HG03135 (cell line): ENCODE measurements at regions not wholly inside any gene's neighbourhood (a gene's known extent, or its start where the extent isn't known, plus 50 kb on each side); places are given as distances from the start of the nearest gene placed in this dataset.
"Not testable (repeated sequence)": the region's sequence is repeated elsewhere in the genome, so short reads cannot be mapped to it uniquely, and the experiment has no call there.

Source experiments
- ATAC-seq: cut with Tn5 transposase; IDR thresholded peaks from one replicate; pipeline ENCODE4 v1.9.1; 2021; ENCODE audit warnings: mild to moderate bottlenecking, moderate library complexity; ENCODE audit not compliant: unreplicated experiment

DNA sequence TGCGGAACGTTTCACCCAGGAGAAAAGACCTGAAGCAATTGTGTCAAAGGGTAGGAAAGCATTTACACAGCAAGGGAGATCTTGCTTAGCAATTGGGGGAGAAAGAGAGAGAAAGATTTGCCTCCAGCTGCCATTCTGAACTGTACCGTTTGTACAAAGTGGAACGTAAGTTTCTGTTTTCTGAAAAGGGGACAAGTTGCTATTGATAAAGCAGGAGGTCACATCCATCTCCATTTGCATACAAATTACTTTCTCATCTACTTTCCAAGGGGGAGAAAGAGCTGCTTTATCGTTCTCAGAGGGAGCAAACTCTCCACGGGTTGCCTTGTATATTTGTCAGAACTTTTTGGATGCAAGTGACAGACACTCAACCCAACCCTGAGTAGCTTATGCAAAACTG lies 92.0 kb upstream of the CARD11 start:
- ATAC-seq = no peak

DNA sequence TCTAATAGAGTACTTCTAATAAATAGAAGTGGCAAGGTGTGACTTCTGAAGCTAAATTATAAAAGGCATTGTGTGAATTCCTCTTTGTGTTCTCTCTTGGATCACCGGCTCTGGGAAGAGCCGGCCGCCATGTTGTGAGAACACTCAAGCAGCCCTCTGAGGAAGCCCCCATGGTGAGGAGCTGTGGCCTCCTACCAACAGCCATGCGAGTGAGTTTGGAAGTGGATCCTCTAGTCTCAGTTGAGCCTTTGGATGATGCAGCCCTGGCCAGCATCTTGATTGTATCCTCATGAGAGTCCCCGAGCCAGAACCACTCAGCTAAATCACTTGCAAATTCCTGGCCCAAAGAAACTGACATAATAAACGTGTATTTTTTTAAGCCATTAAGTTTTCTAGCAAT lies 94.5 kb upstream of the CARD11 start:
- no peak for ATAC-seq

GRCh38 chr7:3138997-3139396 lies 95.3 kb upstream of the CARD11 start:
- ATAC-seq = no peak

DNA sequence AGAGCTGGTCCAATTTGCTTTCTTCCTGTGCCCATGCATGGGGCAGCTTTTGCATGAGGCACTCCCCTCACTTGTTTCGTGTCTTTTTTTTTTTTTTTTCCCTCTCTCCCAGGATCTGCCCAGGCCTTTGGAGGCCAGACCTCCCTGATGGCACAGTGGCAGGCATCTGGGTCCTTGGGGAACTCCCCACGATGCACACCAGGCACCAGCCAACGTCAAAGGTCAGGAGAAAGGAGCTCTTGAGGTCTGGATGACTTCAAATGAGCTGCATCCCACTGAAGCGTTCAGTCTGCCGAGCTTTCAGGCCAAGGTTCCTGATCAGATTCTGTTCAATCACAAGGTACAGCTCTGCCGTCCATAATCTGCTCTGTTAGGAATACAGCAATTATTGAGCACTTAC lies 97.2 kb upstream of the CARD11 start:
- no peak for ATAC-seq

GRCh38 chr7:3141326-3141725 lies 97.7 kb upstream of the CARD11 start:
- no peak for ATAC-seq

DNA sequence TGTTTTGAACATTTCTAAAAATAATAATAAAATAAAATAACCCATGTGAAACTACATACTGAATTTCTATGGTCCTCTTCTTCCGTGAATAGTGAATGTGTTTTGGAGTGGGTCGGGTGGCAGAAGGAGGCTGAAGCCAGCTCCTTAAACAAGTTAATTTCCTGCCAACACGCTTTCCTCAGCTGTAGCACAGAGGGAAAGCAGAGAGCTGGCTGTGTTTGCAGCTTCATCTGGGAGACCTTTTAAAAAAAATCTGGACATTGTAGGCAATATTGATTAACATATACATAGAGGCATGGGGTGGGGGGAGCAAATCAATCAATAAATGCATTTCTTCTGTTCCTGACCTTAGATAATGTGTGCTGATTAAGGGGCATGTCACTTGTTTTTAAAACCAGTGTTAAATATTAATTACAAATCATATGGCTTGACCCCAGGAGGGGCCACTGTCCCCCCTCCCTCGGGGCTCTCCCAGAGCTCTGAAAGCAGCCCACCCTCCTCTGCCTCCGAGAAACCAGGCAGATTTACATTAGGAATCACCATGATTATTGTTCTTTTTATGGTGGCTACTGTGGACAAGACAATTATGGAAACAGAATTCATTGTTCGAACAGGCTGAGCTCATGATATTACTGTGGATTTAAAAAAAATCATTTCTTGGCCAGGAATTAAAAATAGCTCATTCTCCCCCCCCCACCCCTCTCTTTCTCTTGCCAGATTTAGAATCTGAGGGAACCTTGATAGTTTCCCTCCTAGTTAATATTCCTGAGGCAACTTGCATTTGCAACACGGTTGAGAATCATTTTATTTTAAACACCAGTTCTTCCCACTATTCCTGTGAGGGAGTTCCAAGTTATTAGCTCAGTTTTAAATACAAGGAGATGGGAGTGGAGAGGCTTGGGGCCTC lies 100.5 kb upstream of the CARD11 start:
- ATAC-seq = no peak

DNA sequence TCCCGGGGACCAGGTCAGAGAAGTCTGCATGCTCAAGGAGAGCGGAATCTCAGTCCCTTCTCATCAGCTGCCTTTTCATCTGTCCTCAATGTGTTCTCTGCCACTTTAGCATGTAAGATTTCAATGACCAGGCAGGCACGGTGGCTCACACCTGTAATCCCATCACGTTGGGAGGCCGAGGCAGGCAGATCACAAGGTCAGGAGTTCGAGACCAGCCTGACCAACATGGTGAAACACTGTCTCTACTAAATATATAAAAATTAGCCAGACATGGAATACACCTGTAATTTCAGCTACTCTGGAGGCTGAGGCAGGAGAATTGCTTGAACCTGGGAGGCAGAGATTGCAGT lies 101.1 kb upstream of the CARD11 start:
- ATAC-seq = not testable (repeated sequence)

DNA sequence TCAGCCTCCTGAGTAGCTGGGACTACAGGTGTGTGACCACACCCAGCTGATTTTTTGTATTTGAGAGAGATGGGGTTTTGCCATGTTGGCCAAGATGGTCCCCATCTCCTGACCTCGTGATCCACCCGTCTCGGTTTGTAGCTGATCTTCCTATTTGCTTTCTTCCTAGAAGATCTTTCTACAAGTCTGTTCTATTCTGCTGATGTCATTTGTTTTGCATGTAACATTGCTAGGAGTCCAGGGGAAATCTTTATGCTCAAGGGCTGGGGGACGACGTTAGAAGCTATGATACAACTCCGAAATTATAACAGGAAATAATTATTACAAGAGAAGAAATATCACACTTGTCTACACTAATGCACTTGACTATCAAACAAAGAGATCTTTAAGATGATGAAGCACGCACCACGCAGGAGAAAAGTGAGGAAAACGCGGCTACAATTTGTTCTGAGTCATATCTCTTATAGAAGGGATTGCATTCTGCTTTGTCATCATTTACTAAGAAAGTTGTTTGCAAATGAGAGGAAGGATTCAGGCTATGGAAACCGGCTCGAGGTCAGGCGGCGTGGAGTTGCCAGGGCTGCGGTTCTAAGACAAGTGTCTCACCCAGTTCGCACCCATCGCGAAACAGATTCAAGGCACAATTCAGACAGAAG lies 103.0 kb upstream of the CARD11 start:
- ATAC-seq = no peak

GRCh38 chr7:3148471-3148870 lies 104.8 kb upstream of the CARD11 start:
- ATAC-seq = not testable (repeated sequence)

GRCh38 chr7:3149231-3149995 lies 105.7 kb upstream of the CARD11 start:
- no peak for ATAC-seq

- no peak for ATAC-seq
Observed at GRCh38 chr7:3150027-3150426, 106.4 kb upstream of the CARD11 start.

DNA sequence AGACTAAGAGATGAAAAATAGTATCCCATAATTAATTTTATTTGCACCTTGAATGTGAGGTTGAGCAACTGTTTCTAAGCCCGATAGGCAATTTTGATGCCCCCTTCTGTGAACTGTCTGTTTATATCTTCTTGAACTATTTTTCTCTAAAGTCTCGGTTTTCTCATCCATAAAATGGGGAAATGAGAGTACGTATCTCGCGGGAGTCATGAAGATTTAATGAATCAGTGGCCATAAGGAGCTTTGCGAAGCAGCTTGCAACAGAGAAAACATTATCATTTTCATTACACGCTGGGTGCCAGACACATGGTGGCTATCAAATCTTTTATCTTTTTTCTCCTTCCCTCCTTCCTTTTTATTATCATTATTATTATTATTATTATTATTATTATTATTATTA lies 108.1 kb upstream of the CARD11 start:
- no peak for ATAC-seq

GRCh38 chr7:3152714-3153113 lies 109.0 kb upstream of the CARD11 start:
- ATAC-seq = no peak

GRCh38 chr7:3153118-3153517 lies 109.5 kb upstream of the CARD11 start:
- ATAC-seq = no peak

DNA sequence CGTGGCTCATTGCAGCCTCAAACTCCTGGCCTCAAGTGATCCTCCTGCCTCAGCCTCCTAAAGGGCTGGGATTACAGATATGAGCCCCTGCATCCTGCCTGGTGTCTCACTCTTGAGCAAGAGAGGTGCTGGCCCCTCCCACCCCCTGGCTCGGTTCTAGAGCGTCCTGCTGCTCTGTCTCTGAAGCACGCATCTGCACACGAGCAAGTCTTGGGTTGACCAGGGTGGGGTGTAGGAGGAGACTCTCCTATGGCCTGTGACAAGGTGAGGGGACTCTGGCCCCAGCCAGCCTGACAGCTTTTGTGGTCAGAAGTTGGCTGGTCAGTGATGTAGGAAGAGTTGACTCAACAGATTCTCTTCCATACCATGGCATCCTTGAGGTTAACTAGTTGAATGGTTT lies 110.7 kb upstream of the CARD11 start:
- no peak for ATAC-seq

- ATAC-seq = no peak
Observed at GRCh38 chr7:3154881-3155494, 111.3 kb upstream of the CARD11 start.

DNA sequence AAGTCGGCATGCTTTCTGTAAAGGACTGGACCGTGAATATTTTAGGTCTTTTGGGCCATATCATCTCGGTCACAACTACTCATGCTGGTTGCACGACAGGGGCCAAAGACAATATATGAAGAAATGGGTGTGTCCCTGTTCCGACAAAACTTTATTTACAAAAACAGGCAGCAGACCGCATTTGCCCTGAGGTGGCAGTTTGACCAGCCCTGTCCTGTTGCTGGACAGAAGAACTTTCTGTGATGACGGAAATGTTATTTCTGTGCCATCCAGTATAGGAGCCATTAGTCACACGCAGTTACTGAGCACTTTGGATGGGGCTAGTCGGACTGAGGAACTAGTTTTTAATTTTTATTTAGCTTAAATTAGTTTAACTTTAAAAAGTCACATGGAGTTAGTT lies 112.8 kb upstream of the CARD11 start:
- ATAC-seq = no peak

DNA sequence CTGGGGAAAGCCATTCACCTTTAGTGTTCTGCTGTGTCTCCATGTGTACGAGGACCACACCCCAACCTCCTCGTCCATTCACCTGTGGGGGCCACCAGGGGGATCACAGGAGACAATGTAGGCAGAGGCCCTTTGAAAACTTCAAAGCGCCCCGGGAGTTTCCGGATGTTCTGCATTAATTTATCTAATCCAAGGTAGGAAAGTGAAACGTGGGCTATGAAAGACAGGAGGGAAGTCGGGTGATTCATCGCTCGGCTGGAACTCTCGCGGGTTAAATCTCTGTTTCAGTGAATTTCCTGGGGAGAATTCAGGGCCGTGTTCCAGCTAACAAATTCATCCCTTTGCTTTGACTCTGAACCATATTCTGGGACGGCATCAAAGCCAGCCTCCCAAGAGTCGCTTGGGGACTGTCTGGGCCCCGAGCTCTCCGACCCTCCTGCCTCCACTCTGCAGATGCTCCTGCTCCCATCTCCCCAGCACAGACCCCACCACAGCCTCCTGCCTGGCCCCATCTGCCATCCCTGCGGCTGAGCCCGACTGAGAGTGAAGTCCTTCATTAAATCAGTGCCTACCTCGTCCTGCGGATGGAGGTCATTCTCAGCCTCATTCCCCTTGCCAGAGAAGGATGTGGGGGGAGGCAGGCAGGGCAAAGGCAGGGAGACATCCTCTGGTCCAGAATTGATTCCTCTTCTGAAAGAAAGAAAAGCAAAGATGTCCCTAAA lies 114.1 kb upstream of the CARD11 start:
- ATAC-seq = no peak

GRCh38 chr7:3158341-3158760 lies 114.7 kb upstream of the CARD11 start:
- no peak for ATAC-seq

DNA sequence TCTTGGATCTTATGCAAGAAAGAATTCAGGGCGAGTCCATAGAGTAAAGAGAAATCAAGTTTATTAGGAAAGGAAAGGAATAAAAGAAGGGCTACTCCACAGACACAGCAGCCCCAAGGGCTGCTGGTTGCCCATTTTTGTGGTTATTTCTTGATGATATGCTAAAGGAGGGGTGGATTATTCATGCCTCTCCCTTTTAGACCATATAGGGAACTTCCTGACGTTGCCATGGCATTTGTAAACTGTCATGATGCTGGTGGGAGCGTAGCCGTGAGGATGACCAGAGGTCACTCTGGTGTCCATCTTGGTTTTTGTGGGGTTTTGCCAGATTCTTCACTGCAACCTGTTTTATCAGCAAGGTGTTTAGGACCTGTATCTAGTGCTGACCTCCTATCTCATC lies 115.4 kb upstream of the CARD11 start:
- ATAC-seq = no peak

DNA sequence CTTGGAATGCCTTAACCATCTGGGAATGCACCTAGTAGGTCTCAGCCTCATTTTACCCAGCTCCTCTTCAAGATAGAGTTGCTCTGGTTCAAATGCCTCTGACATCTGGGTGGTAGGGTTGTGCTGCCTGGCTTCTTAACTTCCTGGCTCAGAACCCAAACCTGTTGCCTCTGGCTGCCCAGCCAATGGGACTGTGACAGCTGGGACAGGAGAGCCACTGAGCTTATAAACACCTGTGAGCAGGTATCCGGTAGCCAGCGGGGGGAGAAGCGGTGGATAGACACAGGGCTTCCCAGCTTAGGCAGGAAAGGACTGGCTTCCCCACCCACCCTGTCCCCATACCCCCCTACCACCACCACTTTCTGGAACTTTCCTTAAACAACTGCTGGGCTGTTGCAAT lies 115.8 kb upstream of the CARD11 start:
- ATAC-seq = no peak
